Activated T-cell treated with anti-CD3 and anti-CD28 coated beads, Interleukin-2, amount 50 U/mL, for 24 hours (primary cell): ENCODE measurements at regions not wholly inside any gene's neighbourhood (a gene's known extent, or its start where the extent isn't known, plus 50 kb on each side); places are given as distances from the start of the nearest gene placed in this dataset.

Source experiments
- DNase-seq: peaks from one replicate; pipeline ENCODE4 v3.0.0-alpha.2; 2020
- H3K27ac Mint-ChIP-seq: 2 replicates; pipeline ENCODE4 v1.8.0; 2020; ENCODE audit warnings: mild to moderate bottlenecking, mixed read lengths
- H3K27me3 Mint-ChIP-seq: 2 replicates; pipeline ENCODE4 v1.8.0; 2020; ENCODE audit warnings: mixed read lengths
- H3K36me3 Mint-ChIP-seq: 2 replicates; pipeline ENCODE4 v1.8.0; 2020; ENCODE audit warnings: low read depth, mixed read lengths
- H3K4me1 Mint-ChIP-seq: 2 replicates; pipeline ENCODE4 v1.8.0; 2020; ENCODE audit warnings: low read depth, mixed read lengths
- H3K4me3 Mint-ChIP-seq: 2 replicates; pipeline ENCODE4 v1.8.0; 2020; ENCODE audit warnings: mild to moderate bottlenecking, moderate library complexity, mixed read lengths
- H3K9me3 Mint-ChIP-seq: 2 replicates; pipeline ENCODE4 v1.8.0; 2020; ENCODE audit warnings: mixed read lengths

DNA sequence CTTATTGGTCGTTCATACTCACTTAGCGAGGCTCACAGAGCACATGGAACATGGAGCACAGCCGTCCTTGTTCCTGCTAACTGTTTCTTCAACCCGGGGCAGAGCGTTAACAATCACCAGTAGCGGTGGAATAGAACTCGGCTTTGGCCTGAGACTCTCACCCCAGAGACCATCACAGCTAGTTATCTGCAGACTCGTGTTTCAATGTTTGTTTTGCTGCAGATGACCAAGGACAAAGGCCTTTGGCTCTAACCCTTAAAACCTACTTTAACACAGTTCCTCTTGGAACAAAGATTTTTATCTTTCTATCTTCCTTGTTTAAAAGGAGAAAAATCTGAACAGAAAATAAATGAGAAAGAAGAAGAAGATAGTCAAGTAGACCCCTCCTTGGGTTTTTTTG lies 320.2 kb upstream of the UBE2E3 start:
- Mint-ChIP-seq H3K9me3 (no peaks in the 10 kb centered on the region), H3K4me1 (no peaks in the 10 kb centered on the region), H3K4me3 (no peak overlapping the region), H3K36me3 (no peaks in the 10 kb centered on the region), H3K27ac (no peak overlapping the region), H3K27me3 (peaks cover 12% of the 10 kb centered on the region)
- no peak for DNase-seq

- Mint-ChIP-seq H3K4me1 (no peaks in the 10 kb centered on the region), H3K9me3 (no peaks in the 10 kb centered on the region)
- no peak for DNase-seq
Observed at GRCh38 chr2:180657054-180657453, 323.4 kb upstream of the UBE2E3 start.

GRCh38 chr2:180656455-180656847 lies 324.0 kb upstream of the UBE2E3 start:
- Mint-ChIP-seq H3K4me3 (no peak overlapping the region), H3K27me3 (peaks cover 12% of the 10 kb centered on the region), H3K9me3 (no peaks in the 10 kb centered on the region), H3K4me1 (no peaks in the 10 kb centered on the region), H3K27ac (no peak overlapping the region), H3K36me3 (no peaks in the 10 kb centered on the region)
- DNase-seq: no peak

More at GRCh38 chr2:180657054-180657453, 323.4 kb upstream of the UBE2E3 start:
- Mint-ChIP-seq H3K27me3 (peaks cover 12% of the 10 kb centered on the region), H3K27ac (no peak overlapping the region), H3K36me3 (no peaks in the 10 kb centered on the region), H3K4me3 (no peak overlapping the region)

DNA sequence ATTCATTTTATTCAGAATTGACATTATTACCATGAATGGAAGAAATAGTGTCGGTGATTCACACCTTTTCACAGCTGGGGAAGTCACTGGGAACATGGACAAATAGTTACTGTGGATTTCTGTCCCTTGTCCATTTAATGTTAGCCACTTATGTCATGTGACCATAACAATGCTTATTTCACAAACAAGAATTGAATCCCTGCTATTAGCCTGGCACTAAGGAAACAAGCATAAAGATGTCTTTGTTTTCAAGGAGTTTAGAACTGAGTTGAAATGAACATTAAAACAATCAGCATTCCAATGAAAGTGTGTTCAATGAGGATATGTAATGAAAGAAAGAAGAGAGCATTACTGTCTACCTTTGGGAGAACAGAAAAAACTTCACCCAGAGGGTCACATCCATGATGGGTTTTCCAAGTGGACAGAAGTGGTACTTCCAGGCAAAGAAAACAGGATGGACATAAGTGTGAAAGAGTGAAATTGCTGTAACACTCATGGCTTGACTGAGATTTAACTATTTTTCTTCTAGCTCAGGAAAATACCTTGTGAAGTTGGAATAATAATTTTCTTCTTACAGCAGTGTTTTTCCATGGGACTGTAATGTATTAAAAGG lies 324.5 kb upstream of the UBE2E3 start:
- Mint-ChIP-seq H3K27me3 (peaks cover 9% of the 10 kb centered on the region), H3K4me1 (no peaks in the 10 kb centered on the region), H3K27ac (no peak overlapping the region), H3K36me3 (no peaks in the 10 kb centered on the region), H3K9me3 (no peaks in the 10 kb centered on the region), H3K4me3 (no peak overlapping the region)
- no peak for DNase-seq

GRCh38 chr2:180655393-180655792 lies 325.0 kb upstream of the UBE2E3 start:
- Mint-ChIP-seq H3K4me1 (no peaks in the 10 kb centered on the region), H3K36me3 (no peaks in the 10 kb centered on the region), H3K27me3 (peaks cover 6% of the 10 kb centered on the region), H3K4me3 (no peak overlapping the region), H3K27ac (no peak overlapping the region), H3K9me3 (no peaks in the 10 kb centered on the region)
- no peak for DNase-seq

DNA sequence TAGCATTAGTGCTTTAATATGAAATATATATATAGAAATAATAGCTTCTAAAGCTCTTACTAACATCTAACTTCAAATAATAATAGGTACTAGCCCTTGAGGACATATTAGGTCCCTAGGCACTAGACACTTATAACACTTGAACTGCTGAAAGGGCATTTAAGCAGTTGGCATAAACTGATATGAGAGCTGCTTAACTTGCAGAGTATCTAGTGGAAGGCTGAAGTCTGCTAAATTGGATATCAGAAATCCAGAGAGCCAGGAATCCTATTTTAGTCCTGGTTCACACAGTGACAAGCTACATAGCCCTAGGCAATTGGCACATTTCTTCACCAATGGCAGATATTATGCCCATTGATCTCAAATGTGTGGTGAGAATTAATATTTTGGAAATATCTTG lies 326.9 kb upstream of the UBE2E3 start:
- Mint-ChIP-seq H3K27ac (no peak overlapping the region), H3K4me1 (no peaks in the 10 kb centered on the region), H3K4me3 (no peak overlapping the region), H3K36me3 (no peaks in the 10 kb centered on the region), H3K9me3 (no peaks in the 10 kb centered on the region), H3K27me3 (peaks cover 6% of the 10 kb centered on the region)
- DNase-seq: no peak

GRCh38 chr2:180652794-180653193 lies 327.6 kb upstream of the UBE2E3 start:
- Mint-ChIP-seq H3K9me3 (no peaks in the 10 kb centered on the region), H3K4me1 (no peaks in the 10 kb centered on the region), H3K27me3 (peaks cover 6% of the 10 kb centered on the region), H3K4me3 (no peak overlapping the region), H3K36me3 (no peaks in the 10 kb centered on the region), H3K27ac (no peak overlapping the region)
- DNase-seq: no peak

GRCh38 chr2:180651596-180651995 lies 328.8 kb upstream of the UBE2E3 start:
- peaks cover 6% of the 10 kb centered on the region for H3K27me3 Mint-ChIP-seq
- H3K9me3 Mint-ChIP-seq: no peaks in the 10 kb centered on the region
- no peak for DNase-seq
- H3K4me3 Mint-ChIP-seq: no peak overlapping the region
- H3K27ac Mint-ChIP-seq: no peak overlapping the region
- H3K36me3 Mint-ChIP-seq: no peaks in the 10 kb centered on the region
- H3K4me1 Mint-ChIP-seq: no peaks in the 10 kb centered on the region

GRCh38 chr2:180647621-180648020 lies 332.8 kb upstream of the UBE2E3 start:
- Mint-ChIP-seq H3K27ac (no peak overlapping the region), H3K4me3 (no peak overlapping the region), H3K27me3 (no peaks in the 10 kb centered on the region), H3K36me3 (no peaks in the 10 kb centered on the region), H3K4me1 (no peaks in the 10 kb centered on the region), H3K9me3 (no peaks in the 10 kb centered on the region)
- no peak for DNase-seq

DNA sequence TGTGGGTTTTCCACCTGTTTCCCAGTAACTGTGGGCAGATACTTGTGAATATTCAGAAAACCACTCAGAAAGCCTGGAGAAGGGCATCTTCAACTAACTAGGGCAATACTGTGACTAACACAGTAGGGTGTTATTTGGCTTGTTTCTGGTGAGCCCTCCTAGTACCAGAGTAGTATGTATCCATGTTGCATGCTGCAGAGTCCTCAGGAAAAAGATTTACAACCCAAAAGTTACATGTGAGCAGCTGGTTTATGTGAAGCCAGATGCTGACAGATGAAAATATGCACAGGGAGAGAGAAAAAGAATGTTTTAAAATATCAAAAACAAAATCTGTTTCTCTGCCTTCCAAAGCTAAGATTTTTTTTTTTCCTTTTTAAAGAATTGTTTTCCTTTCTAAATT lies 333.2 kb upstream of the UBE2E3 start:
- H3K27ac Mint-ChIP-seq: no peak overlapping the region
- H3K27me3 Mint-ChIP-seq: no peaks in the 10 kb centered on the region
- H3K4me3 Mint-ChIP-seq: no peak overlapping the region
- DNase-seq: no peak
- H3K9me3 Mint-ChIP-seq: no peaks in the 10 kb centered on the region
- H3K4me1 Mint-ChIP-seq: no peaks in the 10 kb centered on the region
- no peaks in the 10 kb centered on the region for H3K36me3 Mint-ChIP-seq

GRCh38 chr2:180646756-180647155 lies 333.6 kb upstream of the UBE2E3 start:
- no peaks in the 10 kb centered on the region for H3K36me3 Mint-ChIP-seq
- no peaks in the 10 kb centered on the region for H3K9me3 Mint-ChIP-seq
- no peak for DNase-seq
- H3K4me1 Mint-ChIP-seq: no peaks in the 10 kb centered on the region
- no peak overlapping the region for H3K4me3 Mint-ChIP-seq
- H3K27ac Mint-ChIP-seq: no peak overlapping the region
- no peaks in the 10 kb centered on the region for H3K27me3 Mint-ChIP-seq

GRCh38 chr2:180644709-180645108 lies 335.7 kb upstream of the UBE2E3 start:
- no peaks in the 10 kb centered on the region for H3K36me3 Mint-ChIP-seq
- H3K27ac Mint-ChIP-seq: no peak overlapping the region
- DNase-seq: no peak
- H3K27me3 Mint-ChIP-seq: no peaks in the 10 kb centered on the region
- no peak overlapping the region for H3K4me3 Mint-ChIP-seq
- no peaks in the 10 kb centered on the region for H3K4me1 Mint-ChIP-seq
- H3K9me3 Mint-ChIP-seq: no peaks in the 10 kb centered on the region

DNA sequence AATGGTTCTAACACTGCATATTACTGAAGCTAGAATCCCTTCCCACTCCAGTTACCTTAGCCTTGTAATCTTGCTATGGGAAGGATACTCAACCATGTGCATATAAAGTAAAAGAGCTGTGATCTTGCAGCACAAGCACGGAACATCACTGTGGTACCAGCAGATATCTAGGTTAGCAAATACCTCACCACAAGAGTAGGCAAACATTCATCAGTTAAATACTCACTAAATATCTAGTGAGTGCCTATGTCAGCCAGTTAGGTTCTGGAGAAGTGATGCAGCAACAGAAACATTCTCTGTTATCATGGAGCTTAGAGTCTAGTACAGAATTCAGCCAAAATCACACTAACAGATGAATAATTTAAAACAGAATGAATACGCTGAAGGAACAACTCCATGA lies 349.6 kb upstream of the UBE2E3 start:
- Mint-ChIP-seq H3K4me3 (no peak overlapping the region), H3K27me3 (peaks cover 8% of the 10 kb centered on the region), H3K4me1 (no peaks in the 10 kb centered on the region), H3K27ac (no peak overlapping the region), H3K9me3 (no peaks in the 10 kb centered on the region), H3K36me3 (no peaks in the 10 kb centered on the region)
- no peak for DNase-seq

DNA sequence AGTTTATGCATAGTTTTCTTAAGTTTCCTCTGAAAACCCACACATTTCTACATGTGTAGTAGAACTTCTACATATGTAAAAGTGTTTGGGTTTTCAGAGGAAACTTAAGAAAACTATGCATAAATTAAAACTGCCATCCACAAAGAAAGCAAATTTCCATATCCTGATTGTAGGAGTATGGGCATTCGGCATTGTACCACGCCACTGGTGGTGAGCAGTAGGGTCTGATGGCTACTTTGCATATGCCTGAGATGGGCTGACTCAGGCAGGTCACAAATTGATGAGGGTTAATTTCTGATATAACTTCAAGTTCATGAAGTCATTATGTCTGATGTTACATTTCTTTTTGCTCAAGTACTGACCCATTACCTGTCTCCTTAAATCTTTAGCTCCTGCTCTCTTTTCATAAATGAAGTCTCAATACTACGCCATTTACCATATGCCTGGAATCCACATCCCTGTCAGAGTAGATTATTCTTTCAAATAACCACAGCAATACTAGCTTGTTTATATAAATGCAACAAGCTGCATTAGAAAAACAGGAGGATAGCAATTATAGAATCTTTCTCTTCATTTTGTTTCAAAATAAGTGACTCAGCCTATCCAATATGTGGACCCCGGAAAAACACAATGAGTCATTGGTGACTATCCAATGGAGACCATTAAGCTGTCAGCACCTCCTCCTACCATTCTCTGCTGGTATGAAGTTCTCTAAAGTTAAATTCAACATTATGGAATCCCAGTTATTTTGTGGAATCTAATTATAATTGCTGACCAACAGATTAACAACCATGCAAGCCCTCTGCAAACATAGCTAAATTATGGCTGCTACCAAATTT lies 355.2 kb upstream of the UBE2E3 start:
- Mint-ChIP-seq H3K9me3 (peaks cover 3% of the 10 kb centered on the region), H3K27ac (no peak overlapping the region), H3K4me3 (no peak overlapping the region), H3K4me1 (no peaks in the 10 kb centered on the region), H3K36me3 (no peaks in the 10 kb centered on the region), H3K27me3 (no peaks in the 10 kb centered on the region)
- no peak for DNase-seq
